ENCODE measurements at regions not wholly inside any gene's neighbourhood (a gene's known extent, or its start where the extent isn't known, plus 50 kb on each side); places are given as distances from the start of the nearest gene placed in this dataset.

GRCh38 chr18:28778706-28779105 is 601.8 kb upstream of the CDH2 start (continued):
- TF ChIP-seq CBX8 (IDR thresholded peaks at IDR 0.05; ENCODE audit: borderline replicate concordance, low read depth, low read length) = no peak

- no peaks in the 10 kb centered on the region for H3K79me2 ChIP-seq (ENCODE audit: control insufficient read depth in 1 of 2, insufficient read depth in 2 of 2, low read length in 2 of 2)
- H3K79me1 ChIP-seq (ENCODE audit: low read depth, low read length) = no peaks in the 10 kb centered on the region
- CTCF ChIA-PET (ENCODE audit: partially characterized antibody) = no interaction called here
- H3K27ac ChIP-seq (ENCODE audit: low read depth, low read length) = no peak overlapping the region
- no peak overlapping the region for H3K4me3 ChIP-seq (ENCODE audit: extremely low read depth in 1 of 4, insufficient read depth in 2 of 4, low read depth in 3 of 4, low read length in 4 of 4)
- no peak overlapping the region for H3K56ac ChIP-seq (replicated peaks; ENCODE audit: insufficient read length, low read depth, low read length)
- no peak overlapping the region for H3K9ac ChIP-seq (replicated peaks in 1 of 4; ENCODE audit: extremely low read depth in 1 of 4, low read depth in 3 of 4, low read length in 3 of 4)
- no peak overlapping the region for H2BK5ac ChIP-seq (ENCODE audit: low read depth, low read length)
- WGBS, 2 experiments (ENCODE audit: extremely low coverage in 1 of 2, insufficient coverage in 1 of 2, insufficient read length in 1 of 2, insufficient replicate concordance in 2 of 2, low coverage in 1 of 2, low lambda C conversion rate in 2 of 2, missing lambda C conversion rate in 1 of 2) = 92% methylated on average over 1 of the region's 1 CpG; no CpG with 5 or more reads in 1 of the 2 experiments
- no peak overlapping the region for H2BK120ac ChIP-seq (replicated peaks; ENCODE audit: low read depth, low read length)
- no peaks in the 10 kb centered on the region for H3K36me3 ChIP-seq (ENCODE audit: control insufficient read depth in 2 of 4, insufficient read depth in 4 of 4, low read length in 3 of 4)
- TF ChIP-seq MAX (IDR thresholded peaks at IDR 0.05) = no peak
- TF ChIP-seq CTBP2 (IDR thresholded peaks at IDR 0.05; ENCODE audit: borderline replicate concordance, insufficient read depth, insufficient read length, low read length) = no peak
- TF ChIP-seq GTF2F1 (IDR thresholded peaks at IDR 0.05; ENCODE audit: borderline replicate concordance, low read depth, low read length) = no peak
- no peak for TF ChIP-seq KDM4A (IDR thresholded peaks at IDR 0.05; ENCODE audit: low read depth, low read length, severe bottlenecking)
- no peaks in the 10 kb centered on the region; a peak in 1 of 7 replicates for H3K4me1 ChIP-seq (replicated peaks in 1 of 4; ENCODE audit: control insufficient read depth in 3 of 4, insufficient read depth in 4 of 4, low read length in 3 of 4)
- no peak for FAIRE-seq
- no peak overlapping the region for H3K4me2 ChIP-seq (ENCODE audit: insufficient read depth in 1 of 2, low read depth in 2 of 2, low read length in 2 of 2)
- H2BK15ac ChIP-seq (ENCODE audit: low read length) = no peak overlapping the region
- H4K20me1 ChIP-seq (replicated peaks in 1 of 2; ENCODE audit: control insufficient read depth in 1 of 2, insufficient read depth in 2 of 2, low read length in 2 of 2) = no peaks in the 10 kb centered on the region
- no peak overlapping the region for H2BK12ac ChIP-seq (ENCODE audit: low read depth, low read length)
- POLR2A ChIA-PET (ENCODE audit: partially characterized antibody) = no interaction called here
- H3K9me3 ChIP-seq (ENCODE audit: insufficient read depth in 2 of 2, low read depth in 1 of 2, low read length in 1 of 2) = no peaks in the 10 kb centered on the region
- no peak overlapping the region for H3K23ac ChIP-seq (ENCODE audit: insufficient read length)
- H2AK5ac ChIP-seq (ENCODE audit: low read depth, low read length) = no peak overlapping the region
- no peak overlapping the region for H2BK20ac ChIP-seq (ENCODE audit: low read length)
- H3K18ac ChIP-seq (ENCODE audit: extremely low read depth, low read length) = no peak overlapping the region
- H2AFZ ChIP-seq (ENCODE audit: low read length) = no peak overlapping the region
- H3K27me3 ChIP-seq (replicated peaks in 1 of 4; ENCODE audit: control insufficient read depth in 3 of 4, extremely low read depth in 1 of 4, insufficient read depth in 3 of 4, low read length in 3 of 4) = peaks cover 0 to 2% (median 0%) of the 10 kb centered on the region in 4 experiments; a peak in 1 of 7 replicates
- H3K14ac ChIP-seq (ENCODE audit: insufficient read length) = no peak overlapping the region
- H3K4ac ChIP-seq (replicated peaks; ENCODE audit: insufficient read length, low read depth, low read length) = no peak overlapping the region
- no peak overlapping the region for H4K91ac ChIP-seq (replicated peaks; ENCODE audit: insufficient read length, low read length)
- DNase-seq (ENCODE audit: low read depth in 1 of 2, low spot score in 2 of 2) = no peak
- no peaks in the 10 kb centered on the region for H3K23me2 ChIP-seq (ENCODE audit: low read depth, low read length)
- H4K5ac ChIP-seq (ENCODE audit: insufficient read length, low read depth, low read length) = no peak overlapping the region
- no peak overlapping the region for H4K8ac ChIP-seq (ENCODE audit: extremely low read depth, insufficient read depth, low read length)
Measured at GRCh38 chr18:28777756-28778155, 600.8 kb upstream of the CDH2 start.
